ENCODE measurements at regions not wholly inside any gene's neighbourhood (a gene's known extent, or its start where the extent isn't known, plus 50 kb on each side); places are given as distances from the start of the nearest gene placed in this dataset.

DNA sequence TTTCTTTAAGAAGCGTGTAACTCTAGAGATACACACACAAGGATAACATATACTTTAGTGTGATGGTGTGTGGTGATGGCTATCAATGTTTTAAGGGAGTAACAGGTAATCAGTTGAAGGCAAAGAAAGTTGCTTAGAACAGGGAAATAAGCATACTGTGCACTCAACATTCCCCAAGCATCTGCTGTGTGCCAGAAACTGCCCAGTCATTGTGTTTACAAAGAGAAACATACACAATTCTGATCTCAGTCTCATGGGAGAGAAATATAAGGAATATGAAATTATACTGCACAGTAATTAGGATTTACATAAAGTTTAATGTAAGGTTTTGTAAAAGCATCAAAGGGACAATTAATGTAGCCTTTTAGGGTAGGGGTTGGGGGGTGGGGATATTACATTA is 224.1 kb upstream of the TYRP1 start:
- 0 out of 3 replicates have a peak, but pooled peaks cover 4% of the 10 kb centered on the region for H3K4me1 ChIP-seq
- H3K4me2 ChIP-seq = no peak overlapping the region
- DNase-seq (ENCODE audit: low read depth in 1 of 2, low spot score in 1 of 2) (peak in 1 of 2 experiments; percentile 25), ATAC-seq (peak in 1 of 2 experiments; percentile 58; a peak in 2 of 6 replicates), FAIRE-seq (no peak)
- H3K9me3 ChIP-seq = no peaks in the 10 kb centered on the region
- no peak overlapping the region for H3K4me3 ChIP-seq
- H3K27ac ChIP-seq = no peak overlapping the region
- TF ChIP-seq, protein P1, sequence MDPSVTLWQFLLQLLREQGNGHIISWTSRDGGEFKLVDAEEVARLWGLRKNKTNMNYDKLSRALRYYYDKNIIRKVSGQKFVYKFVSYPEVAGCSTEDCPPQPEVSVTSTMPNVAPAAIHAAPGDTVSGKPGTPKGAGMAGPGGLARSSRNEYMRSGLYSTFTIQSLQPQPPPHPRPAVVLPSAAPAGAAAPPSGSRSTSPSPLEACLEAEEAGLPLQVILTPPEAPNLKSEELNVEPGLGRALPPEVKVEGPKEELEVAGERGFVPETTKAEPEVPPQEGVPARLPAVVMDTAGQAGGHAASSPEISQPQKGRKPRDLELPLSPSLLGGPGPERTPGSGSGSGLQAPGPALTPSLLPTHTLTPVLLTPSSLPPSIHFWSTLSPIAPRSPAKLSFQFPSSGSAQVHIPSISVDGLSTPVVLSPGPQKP (IDR thresholded peaks at IDR 0.05; ENCODE audit: low read depth, low read length) = no peak
- TF ChIP-seq, protein P2, sequence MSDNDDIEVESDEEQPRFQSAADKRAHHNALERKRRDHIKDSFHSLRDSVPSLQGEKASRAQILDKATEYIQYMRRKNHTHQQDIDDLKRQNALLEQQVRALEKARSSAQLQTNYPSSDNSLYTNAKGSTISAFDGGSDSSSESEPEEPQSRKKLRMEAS (IDR thresholded peaks at IDR 0.05) = no peak
- TF ChIP-seq NFE2L2 (conservative IDR thresholded peaks at IDR 0.05; ENCODE audit: low read length) (peak; percentile 61), FOXS1 (CRISPR knock-in tag; IDR thresholded peaks at IDR 0.05) (no peak), FOSL2 (IDR thresholded peaks at IDR 0.05) (no peak), FOSL2 (CRISPR knock-in tag; IDR thresholded peaks at IDR 0.05) (no peak), MAFK (IDR thresholded peaks at IDR 0.05; ENCODE audit: partially characterized antibody) (peak; percentile 61)
- TF ChIP-seq, protein P3, sequence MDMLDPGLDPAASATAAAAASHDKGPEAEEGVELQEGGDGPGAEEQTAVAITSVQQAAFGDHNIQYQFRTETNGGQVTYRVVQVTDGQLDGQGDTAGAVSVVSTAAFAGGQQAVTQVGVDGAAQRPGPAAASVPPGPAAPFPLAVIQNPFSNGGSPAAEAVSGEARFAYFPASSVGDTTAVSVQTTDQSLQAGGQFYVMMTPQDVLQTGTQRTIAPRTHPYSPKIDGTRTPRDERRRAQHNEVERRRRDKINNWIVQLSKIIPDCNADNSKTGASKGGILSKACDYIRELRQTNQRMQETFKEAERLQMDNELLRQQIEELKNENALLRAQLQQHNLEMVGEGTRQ (IDR thresholded peaks at IDR 0.05) = no peak
- TF ChIP-seq, protein P4, sequence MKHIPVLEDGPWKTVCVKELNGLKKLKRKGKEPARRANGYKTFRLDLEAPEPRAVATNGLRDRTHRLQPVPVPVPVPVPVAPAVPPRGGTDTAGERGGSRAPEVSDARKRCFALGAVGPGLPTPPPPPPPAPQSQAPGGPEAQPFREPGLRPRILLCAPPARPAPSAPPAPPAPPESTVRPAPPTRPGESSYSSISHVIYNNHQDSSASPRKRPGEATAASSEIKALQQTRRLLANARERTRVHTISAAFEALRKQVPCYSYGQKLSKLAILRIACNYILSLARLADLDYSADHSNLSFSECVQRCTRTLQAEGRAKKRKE (CRISPR knock-in tag; IDR thresholded peaks at IDR 0.05; ENCODE audit: low read depth) = no peak
- ChIA-PET POLR2A (no interaction called here), CTCF (no interaction called here)
- WGBS (ENCODE audit: missing lambda C conversion rate) = 73% methylated on average over 1 of the region's 1 CpG

DNA sequence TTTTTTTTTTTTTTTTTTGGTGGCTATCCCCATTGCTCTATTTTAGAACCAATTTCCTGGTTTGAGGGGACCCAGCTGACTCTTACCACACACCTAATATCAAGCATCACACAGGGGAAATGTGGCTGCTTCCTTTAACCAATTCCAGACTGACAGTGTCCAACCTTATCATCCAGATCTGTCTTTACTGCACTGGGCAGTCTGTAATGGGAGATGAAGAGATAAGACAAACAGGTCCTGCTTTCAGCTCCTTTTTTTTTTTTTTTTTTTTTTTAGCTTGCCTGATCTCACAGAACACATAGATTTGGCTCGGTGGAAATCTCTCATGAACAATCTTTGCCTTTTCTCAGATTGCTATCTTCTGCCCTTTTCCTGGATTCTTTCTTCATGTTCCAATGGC is 198.8 kb upstream of the TYRP1 start:
- Histone ChIP-seq H3K27ac (no peak overlapping the region), H3K9me3 (no peaks in the 10 kb centered on the region), H3K4me1 (no peaks in the 10 kb centered on the region), H3K4me3 (no peak overlapping the region), H3K4me2 (no peak overlapping the region)
- ChIA-PET CTCF (interaction anchor here (0.6 kb wide), 1 partner anchor 74 kb away, joined by 3 read pairs; no protein-coding TSS in a partner anchor), POLR2A (no interaction called here)
- FAIRE-seq (no peak), DNase-seq (ENCODE audit: low read depth in 1 of 2, low spot score in 1 of 2) (no peak), ATAC-seq (no peak)
- WGBS (ENCODE audit: missing lambda C conversion rate) = 9% methylated on average over 1 of the region's 1 CpG
- no peak for TF ChIP-seq HOXA7 (CRISPR knock-in tag; IDR thresholded peaks at IDR 0.05)
- TF ChIP-seq, protein P5, sequence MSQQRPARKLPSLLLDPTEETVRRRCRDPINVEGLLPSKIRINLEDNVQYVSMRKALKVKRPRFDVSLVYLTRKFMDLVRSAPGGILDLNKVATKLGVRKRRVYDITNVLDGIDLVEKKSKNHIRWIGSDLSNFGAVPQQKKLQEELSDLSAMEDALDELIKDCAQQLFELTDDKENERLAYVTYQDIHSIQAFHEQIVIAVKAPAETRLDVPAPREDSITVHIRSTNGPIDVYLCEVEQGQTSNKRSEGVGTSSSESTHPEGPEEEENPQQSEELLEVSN (IDR thresholded peaks at IDR 0.05; ENCODE audit: borderline replicate concordance, low read depth) = no peak
- TF ChIP-seq CHD4 (IDR thresholded peaks at IDR 0.05; ENCODE audit: borderline replicate concordance) = no peak
- TF ChIP-seq, protein P2 (IDR thresholded peaks at IDR 0.05) = no peak
- TF ChIP-seq FOXS1 (CRISPR knock-in tag; IDR thresholded peaks at IDR 0.05) = no peak
- no peak for TF ChIP-seq RNF2 (IDR thresholded peaks at IDR 0.05; ENCODE audit: borderline replicate concordance, low read depth)
- no peak for TF ChIP-seq RAD21 (conservative IDR thresholded peaks at IDR 0.05 in 1 of 2, IDR thresholded peaks at IDR 0.05 in 1 of 2)
- no peak for TF ChIP-seq POLR2AphosphoS2 (conservative IDR thresholded peaks at IDR 0.05; ENCODE audit: low read length)
- no peak for TF ChIP-seq EP300 (IDR thresholded peaks at IDR 0.05)
- no peak for TF ChIP-seq CHD2 (IDR thresholded peaks at IDR 0.05; ENCODE audit: low read length, partially characterized antibody)
- TF ChIP-seq NFE2L2 (conservative IDR thresholded peaks at IDR 0.05; ENCODE audit: low read length) = no peak
- TF ChIP-seq HEYL (CRISPR knock-in tag; IDR thresholded peaks at IDR 0.05) = no peak

DNA sequence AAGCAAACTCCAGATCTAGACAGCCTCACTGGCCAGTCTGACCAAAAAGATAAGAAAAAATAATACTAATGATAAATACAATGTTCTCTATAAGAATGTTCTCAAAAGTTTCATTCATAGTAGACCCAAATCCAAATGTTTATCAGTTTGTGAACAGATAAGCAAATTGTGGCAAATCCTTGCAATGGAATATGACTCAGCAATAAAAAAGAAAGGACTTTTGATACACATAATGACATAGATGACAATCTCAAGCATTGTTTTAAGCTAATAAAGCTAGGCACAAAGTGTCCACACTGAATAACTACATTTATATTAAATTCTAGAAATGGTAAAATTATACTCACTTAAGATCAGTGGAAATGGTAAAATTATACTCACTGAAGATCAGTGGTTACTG is 195.4 kb upstream of the TYRP1 start:
- Histone ChIP-seq H3K27ac (no peak overlapping the region), H3K4me1 (no peaks in the 10 kb centered on the region), H3K9me3 (no peaks in the 10 kb centered on the region), H3K4me3 (no peak overlapping the region), H3K4me2 (no peak overlapping the region)
- POLR2A ChIA-PET = no interaction called here
- no peak for FAIRE-seq
- CTCF ChIA-PET = no interaction called here
- TF ChIP-seq MAFK (IDR thresholded peaks at IDR 0.05; ENCODE audit: partially characterized antibody) (peak; percentile 86), NFE2L2 (conservative IDR thresholded peaks at IDR 0.05; ENCODE audit: low read length) (peak; percentile 73), POLR2A (IDR thresholded peaks at IDR 0.05; ENCODE audit: low read length) (no peak)
- no peak for DNase-seq (ENCODE audit: low read depth in 1 of 2, low spot score in 1 of 2)
- no peak for ATAC-seq

Data from A549 (cell line).